ENCODE measurements at regions not wholly inside any gene's neighbourhood (a gene's known extent, or its start where the extent isn't known, plus 50 kb on each side); places are given as distances from the start of the nearest gene placed in this dataset.

- TF ChIP-seq CTCF (conservative IDR thresholded peaks at IDR 0.05; ENCODE audit: low read depth, low read length) (no peak), EZH2phosphoT487 (IDR thresholded peaks at IDR 0.05; ENCODE audit: borderline replicate concordance, low read length) (no peak)
Observed at GRCh38 chr2:234741976-234742375, 209.8 kb upstream of the SH3BP4 start.
